ENCODE measurements at regions not wholly inside any gene's neighbourhood (a gene's known extent, or its start where the extent isn't known, plus 50 kb on each side); places are given as distances from the start of the nearest gene placed in this dataset.

DNA sequence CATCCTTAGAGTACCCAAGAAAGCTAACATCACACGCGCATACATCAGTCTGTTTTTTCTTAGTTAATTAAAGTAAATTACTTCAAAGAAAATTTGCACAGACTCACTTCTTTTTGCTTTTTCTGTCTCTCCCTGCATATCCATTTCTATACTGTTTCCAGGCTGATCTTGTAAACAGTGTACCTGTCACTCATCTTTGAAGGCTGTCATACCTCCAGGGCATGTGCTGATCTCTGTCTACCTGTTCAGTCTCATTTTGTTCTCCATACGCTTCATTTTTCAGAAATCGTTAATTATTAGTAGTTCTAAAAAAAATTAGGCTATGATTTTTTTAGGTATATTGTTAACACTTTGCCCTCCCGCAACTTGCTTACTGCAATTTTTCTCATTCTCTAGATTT lies 313.9 kb upstream of the ROBO2 start:
- H3K4me2 ChIP-seq (replicated peaks; ENCODE audit: extremely low read depth, low read length, poor library complexity, severe bottlenecking), result no peak overlapping the region
- H2AFZ ChIP-seq (ENCODE audit: insufficient read depth, low read depth, low read length, poor library complexity, severe bottlenecking), result no peak overlapping the region
- no peaks in the 10 kb centered on the region for H3K79me2 ChIP-seq (ENCODE audit: insufficient read depth, low read length)
- H3K4me3 Mint-ChIP-seq, result no peak overlapping the region
- H3K9me3 ChIP-seq (replicated peaks in 1 of 2; ENCODE audit: control insufficient read depth in 1 of 2, insufficient read depth in 1 of 2, low read length in 2 of 2), result no peaks in the 10 kb centered on the region
- H3K4me1 Mint-ChIP-seq, result no peaks in the 10 kb centered on the region
- no peaks in the 10 kb centered on the region for H4K20me1 ChIP-seq (ENCODE audit: insufficient read depth, low read length)
- H3K9ac ChIP-seq (ENCODE audit: insufficient read depth, low read length, poor library complexity, severe bottlenecking), result no peak overlapping the region
- H3K27me3 ChIP-seq (ENCODE audit: control insufficient read depth in 2 of 2, insufficient read depth in 2 of 2, low read length in 2 of 2), result no peaks in the 10 kb centered on the region
- no peak overlapping the region for H3K4me3 ChIP-seq (replicated peaks in 1 of 3; ENCODE audit: low read depth in 2 of 3, low read length in 3 of 3)
- peaks cover 0 to 12% (median 0%) of the 10 kb centered on the region in 7 donors for H3K9me3 Mint-ChIP-seq
- WGBS (ENCODE audit: insufficient coverage), result no CpG with 5 or more reads among the region's 5 CpGs
- H3K27ac ChIP-seq (ENCODE audit: low read depth in 1 of 2, low read length in 2 of 2), result no peak overlapping the region
- no peaks in the 10 kb centered on the region for H3K4me1 ChIP-seq (ENCODE audit: control insufficient read depth in 1 of 2, insufficient read depth in 2 of 2, low read length in 2 of 2)
- H3K27me3 Mint-ChIP-seq (ENCODE audit: low read depth in 3 of 3), result no peaks in the 10 kb centered on the region
- intact Hi-C loops (cut with micrococcal nuclease), result no loop called here
- TF ChIP-seq, protein P1, sequence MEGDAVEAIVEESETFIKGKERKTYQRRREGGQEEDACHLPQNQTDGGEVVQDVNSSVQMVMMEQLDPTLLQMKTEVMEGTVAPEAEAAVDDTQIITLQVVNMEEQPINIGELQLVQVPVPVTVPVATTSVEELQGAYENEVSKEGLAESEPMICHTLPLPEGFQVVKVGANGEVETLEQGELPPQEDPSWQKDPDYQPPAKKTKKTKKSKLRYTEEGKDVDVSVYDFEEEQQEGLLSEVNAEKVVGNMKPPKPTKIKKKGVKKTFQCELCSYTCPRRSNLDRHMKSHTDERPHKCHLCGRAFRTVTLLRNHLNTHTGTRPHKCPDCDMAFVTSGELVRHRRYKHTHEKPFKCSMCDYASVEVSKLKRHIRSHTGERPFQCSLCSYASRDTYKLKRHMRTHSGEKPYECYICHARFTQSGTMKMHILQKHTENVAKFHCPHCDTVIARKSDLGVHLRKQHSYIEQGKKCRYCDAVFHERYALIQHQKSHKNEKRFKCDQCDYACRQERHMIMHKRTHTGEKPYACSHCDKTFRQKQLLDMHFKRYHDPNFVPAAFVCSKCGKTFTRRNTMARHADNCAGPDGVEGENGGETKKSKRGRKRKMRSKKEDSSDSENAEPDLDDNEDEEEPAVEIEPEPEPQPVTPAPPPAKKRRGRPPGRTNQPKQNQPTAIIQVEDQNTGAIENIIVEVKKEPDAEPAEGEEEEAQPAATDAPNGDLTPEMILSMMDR (IDR thresholded peaks at IDR 0.05), result no peak
- H3K27ac Mint-ChIP-seq, result no peak overlapping the region
- no peaks in the 10 kb centered on the region for H3K36me3 Mint-ChIP-seq
- H3K36me3 ChIP-seq (replicated peaks in 1 of 2; ENCODE audit: control insufficient read depth in 1 of 2, insufficient read depth in 2 of 2, low read length in 2 of 2), result no peaks in the 10 kb centered on the region
- no peak for DNase-seq

DNA sequence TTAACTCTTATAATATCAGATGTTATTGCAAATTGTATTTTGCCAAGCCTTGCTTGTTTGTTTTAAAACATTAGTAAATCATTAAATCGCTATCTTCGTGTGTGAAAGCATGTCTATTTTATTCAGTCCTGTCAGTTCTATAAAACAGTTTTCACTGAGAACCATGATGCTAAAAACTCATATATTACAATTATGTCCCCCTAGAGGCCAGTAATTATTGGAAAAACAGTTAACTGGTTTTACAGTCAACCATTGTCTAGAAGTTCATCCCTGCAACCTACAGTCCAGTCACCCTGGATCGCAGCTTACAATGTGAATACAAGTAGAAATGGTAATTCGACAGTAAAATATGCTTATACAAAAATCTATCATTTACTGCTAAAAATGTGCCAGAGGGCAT lies 311.5 kb upstream of the ROBO2 start:
- no peak overlapping the region for H3K27ac ChIP-seq (ENCODE audit: low read depth in 1 of 2, low read length in 2 of 2)
- WGBS (ENCODE audit: insufficient coverage), result no CpG with 5 or more reads among the region's 4 CpGs
- H3K27ac Mint-ChIP-seq, result no peak overlapping the region
- no peak overlapping the region for H2AFZ ChIP-seq (ENCODE audit: insufficient read depth, low read depth, low read length, poor library complexity, severe bottlenecking)
- no peaks in the 10 kb centered on the region for H4K20me1 ChIP-seq (ENCODE audit: insufficient read depth, low read length)
- no peaks in the 10 kb centered on the region for H3K27me3 Mint-ChIP-seq (ENCODE audit: low read depth in 3 of 3)
- no peak overlapping the region for H3K4me3 Mint-ChIP-seq
- intact Hi-C loops (cut with micrococcal nuclease), result no loop called here
- H3K4me3 ChIP-seq (replicated peaks in 1 of 3; ENCODE audit: low read depth in 2 of 3, low read length in 3 of 3), result no peak overlapping the region
- H3K36me3 ChIP-seq (replicated peaks in 1 of 2; ENCODE audit: control insufficient read depth in 1 of 2, insufficient read depth in 2 of 2, low read length in 2 of 2), result no peaks in the 10 kb centered on the region
- H3K79me2 ChIP-seq (ENCODE audit: insufficient read depth, low read length), result no peaks in the 10 kb centered on the region
- TF ChIP-seq, protein P1 (IDR thresholded peaks at IDR 0.05), result no peak
- no peak overlapping the region for H3K4me2 ChIP-seq (replicated peaks; ENCODE audit: extremely low read depth, low read length, poor library complexity, severe bottlenecking)
- DNase-seq, result no peak
- H3K36me3 Mint-ChIP-seq, result no peaks in the 10 kb centered on the region
- no peaks in the 10 kb centered on the region for H3K27me3 ChIP-seq (ENCODE audit: control insufficient read depth in 2 of 2, insufficient read depth in 2 of 2, low read length in 2 of 2)
- no peaks in the 10 kb centered on the region for H3K4me1 ChIP-seq (ENCODE audit: control insufficient read depth in 1 of 2, insufficient read depth in 2 of 2, low read length in 2 of 2)
- no peaks in the 10 kb centered on the region for H3K9me3 ChIP-seq (replicated peaks in 1 of 2; ENCODE audit: control insufficient read depth in 1 of 2, insufficient read depth in 1 of 2, low read length in 2 of 2)
- no peaks in the 10 kb centered on the region for H3K4me1 Mint-ChIP-seq
- H3K9ac ChIP-seq (ENCODE audit: insufficient read depth, low read length, poor library complexity, severe bottlenecking), result no peak overlapping the region
- peaks cover 0 to 6% (median 3%) of the 10 kb centered on the region in 7 donors for H3K9me3 Mint-ChIP-seq
